ENCODE measurements at regions not wholly inside any gene's neighbourhood (a gene's known extent, or its start where the extent isn't known, plus 50 kb on each side); places are given as distances from the start of the nearest gene placed in this dataset.

GRCh38 chr1:195218428-195219212 is 1389.6 kb downstream of the KCNT2 start:
- intact Hi-C loops (cut with micrococcal nuclease; ENCODE audit: unreplicated experiment), result no loop called here
- H3K4me1 Mint-ChIP-seq (ENCODE audit: low read depth, unreplicated experiment), result no peaks in the 10 kb centered on the region

GRCh38 chr1:195202241-195202640 is 1406.0 kb downstream of the KCNT2 start:
- POLR2A ChIA-PET, result no interaction called here
- no peaks in the 10 kb centered on the region for H3K36me3 Mint-ChIP-seq (ENCODE audit: insufficient read depth, unreplicated experiment)
- H3K27me3 ChIP-seq (replicated peaks; ENCODE audit: control insufficient read depth, insufficient read depth, low read length), result no peaks in the 10 kb centered on the region

More at GRCh38 chr1:195218428-195219212, 1389.6 kb downstream of the KCNT2 start:
- Histone ChIP-seq H3K9me3 (no peaks in the 10 kb centered on the region; the same call in 1 of the 2 replicates), H3K4me1 (no peaks in the 10 kb centered on the region), H3K27me3 (replicated peaks; ENCODE audit: control insufficient read depth, insufficient read depth, low read length) (no peaks in the 10 kb centered on the region), H3K36me3 (ENCODE audit: control insufficient read depth, insufficient read depth, low read length) (no peaks in the 10 kb centered on the region), H3K4me3 (ENCODE audit: low read depth, low read length) (no peak overlapping the region)
- Mint-ChIP-seq H3K27me3 (ENCODE audit: insufficient read depth, unreplicated experiment) (no peaks in the 10 kb centered on the region), H3K27ac (ENCODE audit: unreplicated experiment) (no peak overlapping the region), H3K36me3 (ENCODE audit: insufficient read depth, unreplicated experiment) (no peaks in the 10 kb centered on the region), H3K9me3 (ENCODE audit: unreplicated experiment) (peaks cover 18% of the 10 kb centered on the region), H3K4me3 (ENCODE audit: unreplicated experiment) (no peak overlapping the region)
- ChIA-PET CTCF (no interaction called here), POLR2A (no interaction called here)
- TF ChIP-seq, protein P1, sequence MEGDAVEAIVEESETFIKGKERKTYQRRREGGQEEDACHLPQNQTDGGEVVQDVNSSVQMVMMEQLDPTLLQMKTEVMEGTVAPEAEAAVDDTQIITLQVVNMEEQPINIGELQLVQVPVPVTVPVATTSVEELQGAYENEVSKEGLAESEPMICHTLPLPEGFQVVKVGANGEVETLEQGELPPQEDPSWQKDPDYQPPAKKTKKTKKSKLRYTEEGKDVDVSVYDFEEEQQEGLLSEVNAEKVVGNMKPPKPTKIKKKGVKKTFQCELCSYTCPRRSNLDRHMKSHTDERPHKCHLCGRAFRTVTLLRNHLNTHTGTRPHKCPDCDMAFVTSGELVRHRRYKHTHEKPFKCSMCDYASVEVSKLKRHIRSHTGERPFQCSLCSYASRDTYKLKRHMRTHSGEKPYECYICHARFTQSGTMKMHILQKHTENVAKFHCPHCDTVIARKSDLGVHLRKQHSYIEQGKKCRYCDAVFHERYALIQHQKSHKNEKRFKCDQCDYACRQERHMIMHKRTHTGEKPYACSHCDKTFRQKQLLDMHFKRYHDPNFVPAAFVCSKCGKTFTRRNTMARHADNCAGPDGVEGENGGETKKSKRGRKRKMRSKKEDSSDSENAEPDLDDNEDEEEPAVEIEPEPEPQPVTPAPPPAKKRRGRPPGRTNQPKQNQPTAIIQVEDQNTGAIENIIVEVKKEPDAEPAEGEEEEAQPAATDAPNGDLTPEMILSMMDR (IDR thresholded peaks at IDR 0.05; ENCODE audit: insufficient read depth in 1 of 2, low read depth in 1 of 2, low read length in 1 of 2, severe bottlenecking in 1 of 2, unreplicated experiment in 1 of 2), result no peak
- DNase-seq, result no peak
- BruUV-seq (replicated peaks), result no TSS peak

GRCh38 chr1:195200772-195201171 is 1407.5 kb downstream of the KCNT2 start:
- Histone ChIP-seq H3K4me3 (ENCODE audit: low read depth, low read length) (no peak overlapping the region), H3K9me3 (no peaks in the 10 kb centered on the region), H3K27me3 (replicated peaks; ENCODE audit: control insufficient read depth, insufficient read depth, low read length) (no peaks in the 10 kb centered on the region), H3K36me3 (ENCODE audit: control insufficient read depth, insufficient read depth, low read length) (no peaks in the 10 kb centered on the region), H3K4me1 (no peaks in the 10 kb centered on the region)
- DNase-seq, result no peak
- no peaks in the 10 kb centered on the region for H3K4me1 Mint-ChIP-seq (ENCODE audit: low read depth, unreplicated experiment)
- H3K36me3 Mint-ChIP-seq (ENCODE audit: insufficient read depth, unreplicated experiment), result no peaks in the 10 kb centered on the region
- CTCF ChIA-PET, result no interaction called here
- H3K4me3 Mint-ChIP-seq (ENCODE audit: unreplicated experiment), result no peak overlapping the region
- TF ChIP-seq, protein P1 (IDR thresholded peaks at IDR 0.05; ENCODE audit: insufficient read depth in 1 of 2, low read depth in 1 of 2, low read length in 1 of 2, severe bottlenecking in 1 of 2, unreplicated experiment in 1 of 2), result no peak
- intact Hi-C loops (cut with micrococcal nuclease; ENCODE audit: unreplicated experiment), result no loop called here
- no peaks in the 10 kb centered on the region for H3K27me3 Mint-ChIP-seq (ENCODE audit: insufficient read depth, unreplicated experiment)
- H3K9me3 Mint-ChIP-seq (ENCODE audit: unreplicated experiment), result no peaks in the 10 kb centered on the region
- no TSS peak for BruUV-seq (replicated peaks)
- POLR2A ChIA-PET, result no interaction called here
- H3K27ac Mint-ChIP-seq (ENCODE audit: unreplicated experiment), result no peak overlapping the region

More at GRCh38 chr1:195202241-195202640, 1406.0 kb downstream of the KCNT2 start:
- DNase-seq, result no peak
- TF ChIP-seq, protein P1 (IDR thresholded peaks at IDR 0.05; ENCODE audit: insufficient read depth in 1 of 2, low read depth in 1 of 2, low read length in 1 of 2, severe bottlenecking in 1 of 2, unreplicated experiment in 1 of 2), result no peak
- no peak overlapping the region for H3K4me3 Mint-ChIP-seq (ENCODE audit: unreplicated experiment)
- H3K9me3 ChIP-seq, result no peaks in the 10 kb centered on the region
- H3K4me1 ChIP-seq, result no peaks in the 10 kb centered on the region
- no TSS peak for BruUV-seq (replicated peaks)
- H3K36me3 ChIP-seq (ENCODE audit: control insufficient read depth, insufficient read depth, low read length), result no peaks in the 10 kb centered on the region
- H3K4me1 Mint-ChIP-seq (ENCODE audit: low read depth, unreplicated experiment), result no peaks in the 10 kb centered on the region
- H3K27ac Mint-ChIP-seq (ENCODE audit: unreplicated experiment), result no peak overlapping the region
- no peaks in the 10 kb centered on the region for H3K27me3 Mint-ChIP-seq (ENCODE audit: insufficient read depth, unreplicated experiment)
- intact Hi-C loops (cut with micrococcal nuclease; ENCODE audit: unreplicated experiment), result no loop called here
- CTCF ChIA-PET, result no interaction called here
- no peaks in the 10 kb centered on the region for H3K9me3 Mint-ChIP-seq (ENCODE audit: unreplicated experiment)
- H3K4me3 ChIP-seq (ENCODE audit: low read depth, low read length), result no peak overlapping the region
